ENCODE measurements at regions not wholly inside any gene's neighbourhood (a gene's known extent, or its start where the extent isn't known, plus 50 kb on each side); places are given as distances from the start of the nearest gene placed in this dataset.

GRCh38 chr5:5085381-5085780 lies 54.7 kb upstream of the ADAMTS16 start:
- H2AFZ ChIP-seq (ENCODE audit: insufficient read depth, low read depth, low read length, poor library complexity, severe bottlenecking): no peak overlapping the region
- H3K79me2 ChIP-seq (ENCODE audit: control insufficient read depth, insufficient read depth, low read length): no peaks in the 10 kb centered on the region
- H3K36me3 ChIP-seq (replicated peaks in 1 of 2; ENCODE audit: control extremely low read depth in 1 of 2, control insufficient read depth in 1 of 2, extremely low read depth in 1 of 2, insufficient read depth in 2 of 2, low read length in 1 of 2): no peaks in the 10 kb centered on the region
- no CpG with 5 or more reads among the region's 1 CpG for WGBS (ENCODE audit: insufficient coverage)
- H3K4me3 ChIP-seq (ENCODE audit: control extremely low read depth in 1 of 5, extremely low read depth in 1 of 5, insufficient read depth in 1 of 5, low read depth in 2 of 5, low read length in 4 of 5): no peak overlapping the region
- no peaks in the 10 kb centered on the region for H3K4me1 ChIP-seq (ENCODE audit: control insufficient read depth in 2 of 2, insufficient read depth in 2 of 2, low read length in 2 of 2)
- H3K4me2 ChIP-seq (replicated peaks; ENCODE audit: low read depth, low read length, poor library complexity, severe bottlenecking): no peak overlapping the region
- peaks cover 0 to 6% (median 0%) of the 10 kb centered on the region in 3 donors for H3K9me3 ChIP-seq (ENCODE audit: control extremely low read depth in 1 of 3, control insufficient read depth in 2 of 3, insufficient read depth in 1 of 3, low read length in 2 of 3)
- H3K4me1 Mint-ChIP-seq: no peaks in the 10 kb centered on the region
- no peak overlapping the region for H3K27ac Mint-ChIP-seq
- H3K27me3 ChIP-seq (replicated peaks in 1 of 4; ENCODE audit: control extremely low read depth in 1 of 4, control insufficient read depth in 3 of 4, insufficient read depth in 4 of 4, low read length in 3 of 4): no peaks in the 10 kb centered on the region
- no peaks in the 10 kb centered on the region for H4K20me1 ChIP-seq (ENCODE audit: control insufficient read depth, insufficient read depth, low read length, poor library complexity, severe bottlenecking)
- intact Hi-C loops (cut with micrococcal nuclease): no loop called here
- H3K27ac ChIP-seq (ENCODE audit: low read length in 2 of 2): no peak overlapping the region
- ChIA-PET POLR2A (no interaction called here), CTCF (no interaction called here)
- no peaks in the 10 kb centered on the region for H3K27me3 Mint-ChIP-seq
- H3K9ac ChIP-seq (ENCODE audit: low read length): no peak overlapping the region
- DNase-seq (no peak), ATAC-seq (ENCODE audit: low read depth) (no peak)
- H3K9me3 Mint-ChIP-seq (ENCODE audit: insufficient read depth): peaks cover 3% of the 10 kb centered on the region
- H3K4me3 Mint-ChIP-seq: no peak overlapping the region
- no peak for TF ChIP-seq EZH2 (IDR thresholded peaks at IDR 0.05; ENCODE audit: borderline replicate concordance, insufficient read depth, low read depth, low read length, poor library complexity, severe bottlenecking)
- TF ChIP-seq CTCF (IDR thresholded peaks at IDR 0.05): no peak

- Histone ChIP-seq H2AFZ (ENCODE audit: insufficient read depth, low read depth, low read length, poor library complexity, severe bottlenecking) (no peak overlapping the region), H4K20me1 (ENCODE audit: control insufficient read depth, insufficient read depth, low read length, poor library complexity, severe bottlenecking) (no peaks in the 10 kb centered on the region), H3K4me1 (ENCODE audit: control insufficient read depth in 2 of 2, insufficient read depth in 2 of 2, low read length in 2 of 2) (no peaks in the 10 kb centered on the region), H3K79me2 (ENCODE audit: control insufficient read depth, insufficient read depth, low read length) (no peaks in the 10 kb centered on the region), H3K9ac (ENCODE audit: low read length) (no peak overlapping the region), H3K4me3 (ENCODE audit: control extremely low read depth in 1 of 5, extremely low read depth in 1 of 5, insufficient read depth in 1 of 5, low read depth in 2 of 5, low read length in 4 of 5) (no peak overlapping the region), H3K27me3 (replicated peaks in 1 of 4; ENCODE audit: control extremely low read depth in 1 of 4, control insufficient read depth in 3 of 4, insufficient read depth in 4 of 4, low read length in 3 of 4) (no peaks in the 10 kb centered on the region), H3K27ac (ENCODE audit: low read length in 2 of 2) (no peak overlapping the region), H3K9me3 (ENCODE audit: control extremely low read depth in 1 of 3, control insufficient read depth in 2 of 3, insufficient read depth in 1 of 3, low read length in 2 of 3) (no peaks in the 10 kb centered on the region), H3K4me2 (replicated peaks; ENCODE audit: low read depth, low read length, poor library complexity, severe bottlenecking) (no peak overlapping the region), H3K36me3 (replicated peaks in 1 of 2; ENCODE audit: control extremely low read depth in 1 of 2, control insufficient read depth in 1 of 2, extremely low read depth in 1 of 2, insufficient read depth in 2 of 2, low read length in 1 of 2) (no peaks in the 10 kb centered on the region)
- DNase-seq (no peak), ATAC-seq (ENCODE audit: low read depth) (no peak)
- CTCF ChIA-PET: no interaction called here
- H3K9me3 Mint-ChIP-seq (ENCODE audit: insufficient read depth): peaks cover 3% of the 10 kb centered on the region
- H3K4me1 Mint-ChIP-seq: no peaks in the 10 kb centered on the region
- no peaks in the 10 kb centered on the region for H3K27me3 Mint-ChIP-seq
- WGBS (ENCODE audit: insufficient coverage): 60% methylated on average over 1 of the region's 3 CpGs
- POLR2A ChIA-PET: no interaction called here
- TF ChIP-seq EZH2 (IDR thresholded peaks at IDR 0.05; ENCODE audit: borderline replicate concordance, insufficient read depth, low read depth, low read length, poor library complexity, severe bottlenecking) (no peak), CTCF (IDR thresholded peaks at IDR 0.05) (no peak)
- H3K4me3 Mint-ChIP-seq: no peak overlapping the region
- no peak overlapping the region for H3K27ac Mint-ChIP-seq
- intact Hi-C loops (cut with micrococcal nuclease): no loop called here
Observed at GRCh38 chr5:5089895-5090649, 50.1 kb upstream of the ADAMTS16 start.
